ENCODE measurements at regions not wholly inside any gene's neighbourhood (a gene's known extent, or its start where the extent isn't known, plus 50 kb on each side); places are given as distances from the start of the nearest gene placed in this dataset.
A peak's percentile ranks its signal among the peaks of the same experiment; 100 is the strongest.

DNA sequence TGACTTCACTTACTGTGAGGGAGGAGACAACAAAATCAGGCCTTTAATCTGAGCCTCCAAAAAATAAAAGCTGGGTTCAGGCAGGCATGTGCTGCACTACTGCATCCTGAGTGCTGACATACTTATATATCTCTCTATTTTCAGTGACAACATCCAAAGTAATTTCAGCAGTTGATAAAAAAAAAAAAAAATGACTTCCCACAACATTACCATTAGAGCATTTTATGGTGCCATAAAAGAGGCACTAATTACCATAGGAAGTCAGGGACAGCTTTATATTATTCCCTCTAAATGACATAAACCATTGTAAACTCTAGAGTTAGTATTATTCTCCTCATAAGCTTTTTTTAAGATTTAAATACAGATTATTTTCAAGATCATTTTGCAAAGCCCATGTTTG is 346.1 kb downstream of the SLCO4C1 start:
- Histone ChIP-seq H3K27ac (ENCODE audit: low read depth, low read length) (no peak overlapping the region), H3F3A (ENCODE audit: insufficient read depth) (no peaks in the 10 kb centered on the region), H3K4me3 (ENCODE audit: insufficient read depth, low read length, poor library complexity, severe bottlenecking) (no peak overlapping the region), H3K79me2 (ENCODE audit: insufficient read depth, low read length) (no peaks in the 10 kb centered on the region), H3K27me3 (ENCODE audit: low read length) (no peaks in the 10 kb centered on the region), H3K36me3 (ENCODE audit: low read length) (no peaks in the 10 kb centered on the region), H3K9me2 (replicated peaks; ENCODE audit: insufficient read depth, low read length) (no peaks in the 10 kb centered on the region), H4K20me1 (ENCODE audit: low read depth, low read length) (no peaks in the 10 kb centered on the region), H3K9me3 (ENCODE audit: insufficient read depth, low read length) (no peaks in the 10 kb centered on the region), H3K4me2 (ENCODE audit: low read depth, low read length, poor library complexity, severe bottlenecking) (no peak overlapping the region), H3K9ac (ENCODE audit: low read length) (no peak overlapping the region), H2AFZ (ENCODE audit: low read depth, low read length, severe bottlenecking) (no peak overlapping the region)
- TF ChIP-seq, protein P1, sequence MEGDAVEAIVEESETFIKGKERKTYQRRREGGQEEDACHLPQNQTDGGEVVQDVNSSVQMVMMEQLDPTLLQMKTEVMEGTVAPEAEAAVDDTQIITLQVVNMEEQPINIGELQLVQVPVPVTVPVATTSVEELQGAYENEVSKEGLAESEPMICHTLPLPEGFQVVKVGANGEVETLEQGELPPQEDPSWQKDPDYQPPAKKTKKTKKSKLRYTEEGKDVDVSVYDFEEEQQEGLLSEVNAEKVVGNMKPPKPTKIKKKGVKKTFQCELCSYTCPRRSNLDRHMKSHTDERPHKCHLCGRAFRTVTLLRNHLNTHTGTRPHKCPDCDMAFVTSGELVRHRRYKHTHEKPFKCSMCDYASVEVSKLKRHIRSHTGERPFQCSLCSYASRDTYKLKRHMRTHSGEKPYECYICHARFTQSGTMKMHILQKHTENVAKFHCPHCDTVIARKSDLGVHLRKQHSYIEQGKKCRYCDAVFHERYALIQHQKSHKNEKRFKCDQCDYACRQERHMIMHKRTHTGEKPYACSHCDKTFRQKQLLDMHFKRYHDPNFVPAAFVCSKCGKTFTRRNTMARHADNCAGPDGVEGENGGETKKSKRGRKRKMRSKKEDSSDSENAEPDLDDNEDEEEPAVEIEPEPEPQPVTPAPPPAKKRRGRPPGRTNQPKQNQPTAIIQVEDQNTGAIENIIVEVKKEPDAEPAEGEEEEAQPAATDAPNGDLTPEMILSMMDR (IDR thresholded peaks at IDR 0.05; ENCODE audit: insufficient read depth, low read length, poor library complexity, severe bottlenecking) = no peak
- TF ChIP-seq EZH2phosphoT487 (conservative IDR thresholded peaks at IDR 0.05; ENCODE audit: low read length) = no peak

GRCh38 chr5:101948615-101949014 is 347.5 kb downstream of the SLCO4C1 start:
- Histone ChIP-seq H3K79me2 (ENCODE audit: insufficient read depth, low read length) (no peaks in the 10 kb centered on the region), H3K36me3 (ENCODE audit: low read length) (no peaks in the 10 kb centered on the region), H3K9me3 (ENCODE audit: insufficient read depth, low read length) (no peaks in the 10 kb centered on the region), H3K27ac (ENCODE audit: low read depth, low read length) (no peak overlapping the region), H3K4me2 (ENCODE audit: low read depth, low read length, poor library complexity, severe bottlenecking) (no peak overlapping the region), H3K9me2 (replicated peaks; ENCODE audit: insufficient read depth, low read length) (no peaks in the 10 kb centered on the region), H3K27me3 (ENCODE audit: low read length) (no peaks in the 10 kb centered on the region), H3K9ac (ENCODE audit: low read length) (no peak overlapping the region), H4K20me1 (ENCODE audit: low read depth, low read length) (no peaks in the 10 kb centered on the region), H3K4me3 (ENCODE audit: insufficient read depth, low read length, poor library complexity, severe bottlenecking) (no peak overlapping the region), H2AFZ (ENCODE audit: low read depth, low read length, severe bottlenecking) (no peak overlapping the region), H3F3A (ENCODE audit: insufficient read depth) (no peaks in the 10 kb centered on the region)
- TF ChIP-seq, protein P1 (IDR thresholded peaks at IDR 0.05; ENCODE audit: insufficient read depth, low read length, poor library complexity, severe bottlenecking) = no peak
- TF ChIP-seq EZH2phosphoT487 (conservative IDR thresholded peaks at IDR 0.05; ENCODE audit: low read length) = no peak

DNA sequence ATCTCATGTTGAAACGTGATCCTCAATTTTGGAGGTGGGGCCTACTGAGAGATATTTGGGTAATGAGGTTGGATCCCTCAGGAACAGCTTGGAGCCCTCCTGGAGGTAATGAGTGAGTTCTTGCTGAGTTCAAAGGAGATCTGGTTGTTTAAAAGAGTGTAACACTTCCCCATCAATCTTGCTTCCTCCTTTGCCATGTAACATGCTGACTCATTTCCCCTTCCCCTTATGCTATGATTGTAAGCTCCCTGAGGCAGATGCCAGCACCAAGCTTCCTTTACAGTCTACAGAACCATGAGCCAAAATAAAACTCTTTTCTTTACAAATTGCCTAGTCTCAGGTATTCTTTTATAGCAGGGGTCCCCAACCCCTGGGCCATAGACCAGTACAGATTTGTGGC is 352.3 kb downstream of the SLCO4C1 start:
- no peaks in the 10 kb centered on the region for H3K9me3 ChIP-seq (ENCODE audit: insufficient read depth, low read length)
- H3K36me3 ChIP-seq (ENCODE audit: low read length) = no peaks in the 10 kb centered on the region
- H3K27me3 ChIP-seq (ENCODE audit: low read length) = no peaks in the 10 kb centered on the region
- no peak overlapping the region for H3K4me2 ChIP-seq (ENCODE audit: low read depth, low read length, poor library complexity, severe bottlenecking)
- no peaks in the 10 kb centered on the region for H3K9me2 ChIP-seq (replicated peaks; ENCODE audit: insufficient read depth, low read length)
- no peaks in the 10 kb centered on the region for H4K20me1 ChIP-seq (ENCODE audit: low read depth, low read length)
- no peak for TF ChIP-seq EZH2phosphoT487 (conservative IDR thresholded peaks at IDR 0.05; ENCODE audit: low read length)
- TF ChIP-seq, protein P1 (IDR thresholded peaks at IDR 0.05; ENCODE audit: insufficient read depth, low read length, poor library complexity, severe bottlenecking) = no peak
- no peak overlapping the region for H3K4me3 ChIP-seq (ENCODE audit: insufficient read depth, low read length, poor library complexity, severe bottlenecking)
- H2AFZ ChIP-seq (ENCODE audit: low read depth, low read length, severe bottlenecking) = peak overlapping the region; percentile 45
- H3K79me2 ChIP-seq (ENCODE audit: insufficient read depth, low read length) = no peaks in the 10 kb centered on the region
- no peak overlapping the region for H3K9ac ChIP-seq (ENCODE audit: low read length)
- no peak overlapping the region for H3K27ac ChIP-seq (ENCODE audit: low read depth, low read length)
- no peaks in the 10 kb centered on the region for H3F3A ChIP-seq (ENCODE audit: insufficient read depth)

Measured in SU-DHL-6 (cell line).